GM19035 (cell line): ENCODE measurements at regions not wholly inside any gene's neighbourhood (a gene's known extent, or its start where the extent isn't known, plus 50 kb on each side); places are given as distances from the start of the nearest gene placed in this dataset.
"Not testable (repeated sequence)": the region's sequence is repeated elsewhere in the genome, so short reads cannot be mapped to it uniquely, and the experiment has no call there.

Experiments
- ATAC-seq: cut with Tn5 transposase; IDR thresholded peaks from one replicate; pipeline ENCODE4 v1.9.1; 2021; ENCODE audit not compliant: unreplicated experiment

GRCh38 chr7:66502230-66503035 is 126.2 kb upstream of the KCTD7 start:
- ATAC-seq, result no peak

- ATAC-seq, result no peak
These were observed 125.7 kb upstream of the KCTD7 start for GRCh38 chr7:66503036-66503370.

- ATAC-seq, result no peak
These were observed 125.1 kb upstream of the KCTD7 start for GRCh38 chr7:66503551-66504031.

GRCh38 chr7:66504131-66504530 is 124.5 kb upstream of the KCTD7 start:
- no peak for ATAC-seq

GRCh38 chr7:66505009-66505408 is 123.7 kb upstream of the KCTD7 start:
- ATAC-seq, result no peak

GRCh38 chr7:66505531-66506451 is 122.9 kb upstream of the KCTD7 start:
- no peak for ATAC-seq

- ATAC-seq, result not testable (repeated sequence)
These were observed 122.0 kb upstream of the KCTD7 start for GRCh38 chr7:66506703-66507102.

- ATAC-seq, result no peak
These were observed 120.9 kb upstream of the KCTD7 start for GRCh38 chr7:66507764-66508296.

GRCh38 chr7:66508431-66508830 is 120.2 kb upstream of the KCTD7 start:
- no peak for ATAC-seq

GRCh38 chr7:66514050-66514449 is 114.6 kb upstream of the KCTD7 start:
- ATAC-seq, result no peak

GRCh38 chr7:66517212-66517909 is 111.3 kb upstream of the KCTD7 start:
- ATAC-seq, result no peak

GRCh38 chr7:66518151-66518691 is 110.5 kb upstream of the KCTD7 start:
- ATAC-seq, result no peak

- no peak for ATAC-seq
These were observed 107.0 kb upstream of the KCTD7 start for GRCh38 chr7:66521675-66522074.

- no peak for ATAC-seq
These were observed 106.2 kb upstream of the KCTD7 start for GRCh38 chr7:66522518-66522917.

GRCh38 chr7:66523409-66523808 is 105.3 kb upstream of the KCTD7 start:
- no peak for ATAC-seq

GRCh38 chr7:66524738-66525137 is 103.9 kb upstream of the KCTD7 start:
- no peak for ATAC-seq

GRCh38 chr7:66526782-66527181 is 101.9 kb upstream of the KCTD7 start:
- ATAC-seq, result not testable (repeated sequence)

- no peak for ATAC-seq
These were observed 100.0 kb upstream of the KCTD7 start for GRCh38 chr7:66528652-66529051.

- no peak for ATAC-seq
These were observed 98.6 kb upstream of the KCTD7 start for GRCh38 chr7:66529883-66530610.
